ENCODE measurements at regions not wholly inside any gene's neighbourhood (a gene's known extent, or its start where the extent isn't known, plus 50 kb on each side); places are given as distances from the start of the nearest gene placed in this dataset.

DNA sequence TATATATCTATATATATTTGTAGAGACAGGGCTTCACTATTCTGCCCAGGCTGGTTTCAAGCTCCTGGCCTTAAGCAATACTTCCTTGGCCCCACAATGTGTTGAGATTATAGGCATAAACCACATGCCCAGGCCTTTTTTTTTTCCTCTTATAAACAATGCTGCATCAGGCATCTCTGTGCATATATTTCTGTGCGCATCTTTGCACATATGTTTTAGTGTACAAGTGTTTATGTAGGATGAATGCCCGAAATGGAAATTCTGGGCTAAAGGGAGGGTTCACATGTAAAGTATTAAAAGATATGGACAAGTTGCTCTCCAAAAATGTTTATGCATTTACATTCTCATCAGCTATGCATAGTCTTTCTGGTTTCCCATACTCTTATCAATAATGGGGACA, 183.2 kb upstream of the SPRED2 start:
- dilution Hi-C loops (cut with HindIII; ENCODE audit: low sequenced_read_pairs, unreplicated experiment) (no loop called here), intact Hi-C loops (cut with micrococcal nuclease) (no loop called here), in situ Hi-C loops (cut with MboI; ENCODE audit: low sequenced_read_pairs) (no loop called here)
- DNase-seq = no peak
- Histone ChIP-seq H4K20me1 (ENCODE audit: insufficient read depth, low read length) (no peaks in the 10 kb centered on the region), H2BK20ac (ENCODE audit: low read depth, low read length) (no peak overlapping the region), H2BK5ac (ENCODE audit: low read depth, low read length, poor library complexity, severe bottlenecking) (no peak overlapping the region), H3K4me3 (ENCODE audit: insufficient read depth, low read depth, low read length) (no peak overlapping the region), H3K4ac (ENCODE audit: low read depth, low read length) (no peak overlapping the region), H3K79me1 (ENCODE audit: low read depth in 1 of 2, low read length in 2 of 2) (no peaks in the 10 kb centered on the region), H3K9me3 (ENCODE audit: control insufficient read depth, insufficient read depth, low read length) (no peaks in the 10 kb centered on the region), H3K9me1 (ENCODE audit: insufficient read depth, low read length) (no peaks in the 10 kb centered on the region), H4K8ac (ENCODE audit: low read depth in 2 of 2, low read length in 2 of 2) (no peak overlapping the region), H2BK120ac (ENCODE audit: low read depth, low read length) (no peak overlapping the region), H2AFZ (replicated peaks; ENCODE audit: low read length, poor library complexity) (no peak overlapping the region), H3K27ac (ENCODE audit: insufficient read depth, low read length) (no peak overlapping the region), H3K9ac (ENCODE audit: low read depth, low read length) (no peak overlapping the region), H3K4me1 (ENCODE audit: control insufficient read depth, insufficient read depth, low read length) (no peaks in the 10 kb centered on the region), H4K5ac (ENCODE audit: low read depth, low read length) (no peak overlapping the region), H3K4me2 (ENCODE audit: low read depth, low read length) (no peak overlapping the region), H2AK9ac (replicated peaks; ENCODE audit: low read depth, low read length, poor library complexity) (no peak overlapping the region), H4K91ac (ENCODE audit: insufficient read depth, low read depth, low read length) (no peak overlapping the region), H3K56ac (ENCODE audit: extremely low read depth, insufficient read depth, low read length) (no peak overlapping the region), H3K14ac (replicated peaks; ENCODE audit: low read depth, low read length) (no peak overlapping the region), H3K27me3 (ENCODE audit: control insufficient read depth, insufficient read depth, low read length) (peaks cover 32% of the 10 kb centered on the region), H2AK5ac (ENCODE audit: low read depth, low read length) (no peak overlapping the region), H3K23ac (ENCODE audit: low read depth, low read length) (no peak overlapping the region), H3K36me3 (ENCODE audit: control insufficient read depth, insufficient read depth, low read length) (no peaks in the 10 kb centered on the region), H2BK15ac (ENCODE audit: low read depth, low read length) (no peak overlapping the region), H3K18ac (ENCODE audit: low read depth, low read length) (no peak overlapping the region)
- TF ChIP-seq RFX5 (IDR thresholded peaks at IDR 0.05; ENCODE audit: low read depth, low read length) (no peak), CEBPB (IDR thresholded peaks at IDR 0.05; ENCODE audit: low read depth, low read length) (no peak), FOS (IDR thresholded peaks at IDR 0.05; ENCODE audit: low read depth, low read length) (no peak), BHLHE40 (IDR thresholded peaks at IDR 0.05; ENCODE audit: low read depth, low read length) (no peak), CHD1 (IDR thresholded peaks at IDR 0.05; ENCODE audit: low read depth, low read length) (no peak), POLR2A (IDR thresholded peaks at IDR 0.05; ENCODE audit: low read depth, low read length) (no peak), CTCF (conservative IDR thresholded peaks at IDR 0.05; ENCODE audit: low read depth, low read length) (no peak), MAFK (IDR thresholded peaks at IDR 0.05; ENCODE audit: low read depth, low read length) (no peak), MXI1 (IDR thresholded peaks at IDR 0.05; ENCODE audit: borderline replicate concordance, low read depth, low read length) (no peak), MAZ (IDR thresholded peaks at IDR 0.05; ENCODE audit: borderline replicate concordance, low read depth, low read length) (no peak), RCOR1 (IDR thresholded peaks at IDR 0.05; ENCODE audit: insufficient replicate concordance, low read length) (no peak), SMC3 (IDR thresholded peaks at IDR 0.05; ENCODE audit: low read depth, low read length) (no peak), RAD21 (IDR thresholded peaks at IDR 0.05; ENCODE audit: low read length) (no peak), ELK1 (IDR thresholded peaks at IDR 0.05; ENCODE audit: borderline replicate concordance, low read depth, low read length) (no peak), NFE2L2 (IDR thresholded peaks at IDR 0.05; ENCODE audit: low read depth, low read length) (no peak)
- TF ChIP-seq, protein P1, sequence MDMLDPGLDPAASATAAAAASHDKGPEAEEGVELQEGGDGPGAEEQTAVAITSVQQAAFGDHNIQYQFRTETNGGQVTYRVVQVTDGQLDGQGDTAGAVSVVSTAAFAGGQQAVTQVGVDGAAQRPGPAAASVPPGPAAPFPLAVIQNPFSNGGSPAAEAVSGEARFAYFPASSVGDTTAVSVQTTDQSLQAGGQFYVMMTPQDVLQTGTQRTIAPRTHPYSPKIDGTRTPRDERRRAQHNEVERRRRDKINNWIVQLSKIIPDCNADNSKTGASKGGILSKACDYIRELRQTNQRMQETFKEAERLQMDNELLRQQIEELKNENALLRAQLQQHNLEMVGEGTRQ (IDR thresholded peaks at IDR 0.05; ENCODE audit: low read depth, low read length) = no peak
- WGBS, 2 experiments (ENCODE audit: extremely low coverage in 2 of 2, insufficient read length in 1 of 2) = no CpG with 5 or more reads among the region's 2 CpGs
- no TSS peak for BruUV-seq (replicated peaks)
- ATAC-seq (ENCODE audit: low read depth) = no peak
- ChIA-PET CTCF (interaction anchor here (0.7 kb wide), 1 partner anchor 538 kb away, joined by 4 read pairs; no protein-coding TSS in a partner anchor), POLR2A (ENCODE audit: unreplicated experiment) (no interaction called here)

Data from IMR-90 (cell line).